ENCODE measurements at regions not wholly inside any gene's neighbourhood (a gene's known extent, or its start where the extent isn't known, plus 50 kb on each side); places are given as distances from the start of the nearest gene placed in this dataset.

- no peak overlapping the region for H3K27ac Mint-ChIP-seq
- DNase-seq (ENCODE audit: low spot score in 2 of 2) (no peak), ATAC-seq (no peak)
- H3K9me3 Mint-ChIP-seq: peaks cover 6 to 9% of the 10 kb centered on the region in 2 donors
- peaks cover 0 to 6% of the 10 kb centered on the region in 2 donors for H3K36me3 Mint-ChIP-seq
Measured at GRCh38 chr5:173832386-173832785, 55.8 kb upstream of the CPEB4 start.

- DNase-seq (ENCODE audit: low spot score in 2 of 2) (no peak), ATAC-seq (no peak)
- Mint-ChIP-seq H3K36me3 (no peaks in the 10 kb centered on the region), H3K9me3 (peaks cover 0 to 1% of the 10 kb centered on the region in 2 donors), H3K27ac (no peak overlapping the region)
Measured at GRCh38 chr5:173833196-173833985, 54.8 kb upstream of the CPEB4 start.

GRCh38 chr5:173834071-173834771, 53.9 kb upstream of the CPEB4 start:
- Mint-ChIP-seq H3K36me3 (no peaks in the 10 kb centered on the region), H3K27ac (no peak overlapping the region), H3K9me3 (no peaks in the 10 kb centered on the region)
- ATAC-seq (no peak), DNase-seq (ENCODE audit: low spot score in 2 of 2) (no peak)

- Mint-ChIP-seq H3K36me3 (no peaks in the 10 kb centered on the region), H3K27ac (no peak overlapping the region), H3K9me3 (no peaks in the 10 kb centered on the region)
- no peak for ATAC-seq
- DNase-seq (ENCODE audit: low spot score in 2 of 2): no peak
Measured at GRCh38 chr5:173835131-173835530, 53.0 kb upstream of the CPEB4 start.

GRCh38 chr5:173835661-173836060, 52.5 kb upstream of the CPEB4 start:
- H3K9me3 Mint-ChIP-seq: no peaks in the 10 kb centered on the region
- H3K36me3 Mint-ChIP-seq: no peaks in the 10 kb centered on the region
- ATAC-seq: no peak
- DNase-seq (ENCODE audit: low spot score in 2 of 2): no peak
- H3K27ac Mint-ChIP-seq: no peak overlapping the region

- DNase-seq (ENCODE audit: low spot score in 2 of 2) (no peak), ATAC-seq (no peak)
- no peaks in the 10 kb centered on the region for H3K36me3 Mint-ChIP-seq
- H3K27ac Mint-ChIP-seq: no peak overlapping the region
- H3K9me3 Mint-ChIP-seq: no peaks in the 10 kb centered on the region
Measured at GRCh38 chr5:173837654-173838053, 50.5 kb upstream of the CPEB4 start.
